T-helper 2 cell treated with Interferon-gamma antibody and Interleukin-4, amounts not matched to agents 100 ng/mL and 5 ng/mL, for 36 hours (primary cell): ENCODE measurements at regions not wholly inside any gene's neighbourhood (a gene's known extent, or its start where the extent isn't known, plus 50 kb on each side); places are given as distances from the start of the nearest gene placed in this dataset.

Experiments used
- intact Hi-C: fragments of 100-400 bp; cut with micrococcal nuclease; formaldehyde crosslinking; loops from one replicate; pipeline ENCODE4 v1.15.1; 2023

DNA sequence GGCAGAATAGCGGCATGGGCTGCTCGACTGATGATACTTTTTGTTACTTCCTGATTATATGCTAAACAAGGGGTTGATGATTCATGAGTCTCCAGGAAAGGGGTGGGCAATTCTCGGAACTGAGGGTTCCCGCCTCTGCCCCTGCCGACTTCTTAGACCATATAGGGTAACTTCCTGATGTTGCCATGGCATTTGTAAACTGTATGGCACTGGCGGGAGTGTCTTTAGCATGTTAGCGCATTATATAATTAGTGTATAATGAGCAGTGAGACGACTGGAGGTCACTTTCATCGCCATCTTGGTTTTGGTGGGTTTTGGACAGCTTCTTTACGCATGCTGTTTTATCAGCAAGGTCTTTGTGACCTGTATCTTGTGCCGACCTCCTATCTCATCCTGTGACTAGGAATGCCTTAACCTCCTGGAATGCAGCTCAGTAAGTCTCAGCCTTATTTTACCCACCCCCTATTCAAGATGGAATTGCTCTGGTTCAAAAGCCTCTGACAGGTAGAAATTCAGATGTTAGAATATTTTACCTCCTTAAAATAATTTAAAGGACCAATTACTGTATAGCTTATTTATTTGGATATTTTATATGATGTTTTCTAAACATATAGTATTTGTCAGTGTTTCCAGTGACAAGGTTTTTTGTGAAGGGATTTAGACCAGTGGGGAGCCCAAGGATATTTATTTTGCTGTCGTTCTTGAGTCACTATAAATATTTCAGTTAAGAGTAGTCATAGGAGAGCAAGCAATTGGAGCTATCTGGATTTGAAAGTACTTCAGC lies 90.1 kb upstream of the PIK3CG start:
- intact Hi-C loops, result no loop called here

DNA sequence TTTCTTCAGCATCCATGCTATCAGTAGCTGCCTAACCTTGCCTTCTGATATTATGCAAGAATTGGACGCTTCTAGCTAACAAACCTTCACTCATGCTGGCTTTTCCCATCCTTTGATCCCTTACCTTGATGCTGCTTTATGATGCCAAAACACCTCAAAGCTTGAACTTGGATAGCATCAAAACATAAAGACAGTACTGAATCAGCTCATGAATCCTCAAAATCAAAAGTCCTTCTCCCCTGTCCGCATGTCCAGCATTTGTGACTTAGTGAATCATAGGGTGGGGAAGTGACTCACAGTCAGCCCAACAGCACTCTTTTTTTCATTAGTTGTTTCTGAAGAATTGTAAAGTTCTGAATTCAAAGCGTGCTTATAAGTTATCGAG lies 89.5 kb upstream of the PIK3CG start:
- intact Hi-C loops, result no loop called here

DNA sequence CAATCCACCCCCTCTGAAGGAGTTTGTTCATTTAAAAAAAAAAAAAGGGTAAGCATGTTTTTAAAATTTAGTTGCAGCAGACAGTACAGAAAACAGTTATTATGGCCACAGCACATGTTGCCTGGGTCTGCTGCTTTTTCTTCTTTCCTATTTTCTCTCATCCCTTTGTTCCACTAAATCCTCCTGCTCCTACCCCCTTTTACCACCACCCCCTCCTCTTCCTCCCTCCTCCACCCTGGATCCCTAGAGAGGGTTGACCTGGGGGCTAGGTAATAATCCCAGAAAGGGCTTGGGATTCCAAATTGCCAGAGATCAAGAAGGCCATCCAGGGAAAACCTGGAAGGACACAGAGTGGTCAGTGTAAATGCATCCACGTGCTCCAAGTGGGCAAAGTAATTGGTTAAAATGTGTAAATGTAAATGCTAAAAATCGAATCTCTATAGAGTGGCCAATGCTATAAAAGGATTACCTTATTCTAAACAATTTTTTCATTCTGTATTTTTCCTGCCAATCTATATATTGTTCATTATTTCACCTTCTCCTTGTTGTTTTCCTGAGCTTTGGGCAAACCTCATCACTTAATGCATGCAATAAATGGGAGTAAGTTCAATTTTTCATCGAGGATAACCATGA lies 89.0 kb upstream of the PIK3CG start:
- intact Hi-C loops, result no loop called here

DNA sequence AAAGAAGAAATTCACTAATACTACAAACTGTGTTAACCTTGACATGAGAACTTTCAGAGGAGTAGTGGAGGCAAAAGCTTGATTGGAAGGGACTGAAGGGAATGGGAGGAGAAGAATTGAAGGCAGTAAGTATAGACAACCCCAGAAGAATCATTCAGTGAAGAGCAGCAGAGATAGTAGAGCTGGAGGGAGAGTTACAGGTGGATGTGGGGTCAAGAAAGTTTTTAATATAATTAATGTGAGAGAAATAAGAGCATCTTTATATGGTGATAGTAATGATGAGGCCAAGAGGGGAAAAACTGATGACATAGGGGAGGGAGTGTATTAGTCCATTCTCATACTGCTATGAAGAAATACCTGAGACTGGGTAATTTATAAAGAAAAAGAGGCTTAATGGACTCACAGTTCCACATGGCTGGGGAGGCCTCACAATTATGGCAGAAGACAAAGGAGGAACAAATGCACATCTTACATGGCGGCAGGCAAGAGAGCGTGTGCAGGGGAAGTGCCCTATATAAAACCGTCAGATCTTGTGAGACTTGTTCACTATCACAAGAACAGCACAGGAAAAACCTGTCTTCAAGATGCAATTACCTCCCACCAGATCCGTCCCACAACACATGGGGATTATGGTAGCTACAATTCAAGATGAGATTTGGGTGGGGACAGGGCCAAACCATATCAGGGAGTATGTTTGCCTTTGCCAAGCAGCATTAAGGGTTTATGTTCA lies 88.3 kb upstream of the PIK3CG start:
- intact Hi-C loops, result no loop called here

DNA sequence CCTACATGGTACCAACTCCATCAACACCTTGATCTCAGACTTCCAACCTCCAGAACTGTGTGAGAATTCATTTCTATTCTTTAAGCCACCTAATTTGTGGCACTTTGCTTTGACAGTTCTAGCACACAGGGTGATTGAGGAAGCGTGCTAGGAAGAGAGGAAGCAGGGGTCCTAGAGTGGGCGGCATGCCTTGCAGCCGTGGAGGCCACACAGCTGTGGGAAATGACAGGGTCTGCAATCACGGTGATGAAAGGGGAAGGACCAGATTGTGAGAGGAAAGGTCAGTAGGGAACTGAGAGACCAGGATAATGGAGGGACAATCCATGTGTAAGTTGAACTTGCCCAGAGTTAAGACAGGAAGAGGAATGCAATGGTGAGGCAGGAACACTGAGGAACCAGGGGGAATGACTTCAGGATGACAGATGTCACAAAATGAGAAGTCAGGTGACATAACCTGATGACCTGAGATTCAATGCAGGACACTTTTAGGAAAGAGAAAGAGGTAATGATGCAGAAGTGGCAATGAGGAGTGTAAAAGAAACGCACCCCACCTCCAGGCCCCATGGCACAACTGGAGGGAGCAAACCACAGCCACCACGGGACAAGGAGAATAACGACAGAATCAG lies 87.3 kb upstream of the PIK3CG start:
- intact Hi-C loops, result no loop called here

DNA sequence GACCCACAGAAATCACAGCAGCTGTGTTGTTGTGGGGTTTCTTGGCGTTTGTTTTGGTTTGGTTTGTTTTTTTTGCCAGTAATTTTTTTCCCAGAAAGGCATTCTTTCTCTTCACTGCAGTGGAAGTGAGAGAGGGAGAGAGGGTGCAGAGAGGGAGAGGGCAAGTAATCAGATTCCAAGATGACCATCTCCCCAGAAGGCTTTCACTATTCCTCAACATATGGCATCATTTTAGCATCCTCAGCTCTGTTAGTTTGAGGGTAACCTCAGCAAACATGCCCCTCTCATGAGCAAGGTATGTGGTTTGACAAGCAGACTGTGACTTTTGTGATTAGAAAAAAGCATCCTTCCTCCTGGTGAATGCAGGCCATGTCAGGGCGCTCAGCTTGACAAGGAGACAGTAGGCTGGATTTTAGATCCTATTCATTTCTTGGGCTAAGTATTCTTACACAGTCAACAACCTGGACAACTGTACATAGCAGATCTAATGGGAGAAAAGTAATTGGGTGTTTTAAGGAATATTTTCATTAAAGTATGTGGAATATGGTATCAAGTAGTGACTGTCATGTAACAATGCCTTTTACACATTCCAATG lies 86.3 kb upstream of the PIK3CG start:
- intact Hi-C loops, result no loop called here

DNA sequence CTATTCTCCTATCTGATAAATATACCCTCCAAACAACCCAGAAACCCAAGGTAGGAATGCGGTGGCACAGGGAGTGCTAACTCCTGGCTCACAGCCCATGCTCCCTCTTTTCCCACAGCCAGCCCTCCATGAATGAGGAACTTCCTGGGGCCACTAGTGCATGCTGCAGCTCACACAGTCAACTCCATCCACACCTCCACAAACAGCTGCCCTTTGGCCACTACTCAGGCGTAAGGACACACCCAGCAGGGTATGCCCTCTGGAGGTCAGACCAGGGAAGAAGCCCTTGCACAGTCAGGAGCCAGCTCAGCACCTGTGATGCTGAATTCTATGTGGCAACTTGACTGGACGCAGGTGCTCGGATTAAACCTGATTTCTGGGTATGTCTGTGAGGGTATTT lies 85.2 kb upstream of the PIK3CG start:
- intact Hi-C loops, result no loop called here

DNA sequence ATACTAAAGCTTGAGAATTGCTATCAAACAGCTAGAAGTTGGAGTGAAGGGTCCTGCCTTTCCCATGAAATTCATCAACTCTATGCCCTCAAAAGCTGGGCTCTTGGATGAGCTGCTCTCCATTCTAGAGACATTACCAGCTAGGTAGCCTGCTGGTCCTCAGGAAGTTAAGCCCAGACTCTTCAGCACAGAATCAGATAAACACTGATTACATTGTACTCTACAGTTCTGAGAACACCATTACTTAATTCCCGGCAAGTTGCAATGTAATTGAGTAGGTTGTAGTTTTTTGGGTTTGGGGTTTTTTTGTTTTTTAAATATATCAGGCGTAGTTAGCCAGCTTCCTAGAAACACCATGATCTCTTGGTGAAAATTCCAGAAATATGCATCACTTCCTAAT lies 84.1 kb upstream of the PIK3CG start:
- intact Hi-C loops, result no loop called here

DNA sequence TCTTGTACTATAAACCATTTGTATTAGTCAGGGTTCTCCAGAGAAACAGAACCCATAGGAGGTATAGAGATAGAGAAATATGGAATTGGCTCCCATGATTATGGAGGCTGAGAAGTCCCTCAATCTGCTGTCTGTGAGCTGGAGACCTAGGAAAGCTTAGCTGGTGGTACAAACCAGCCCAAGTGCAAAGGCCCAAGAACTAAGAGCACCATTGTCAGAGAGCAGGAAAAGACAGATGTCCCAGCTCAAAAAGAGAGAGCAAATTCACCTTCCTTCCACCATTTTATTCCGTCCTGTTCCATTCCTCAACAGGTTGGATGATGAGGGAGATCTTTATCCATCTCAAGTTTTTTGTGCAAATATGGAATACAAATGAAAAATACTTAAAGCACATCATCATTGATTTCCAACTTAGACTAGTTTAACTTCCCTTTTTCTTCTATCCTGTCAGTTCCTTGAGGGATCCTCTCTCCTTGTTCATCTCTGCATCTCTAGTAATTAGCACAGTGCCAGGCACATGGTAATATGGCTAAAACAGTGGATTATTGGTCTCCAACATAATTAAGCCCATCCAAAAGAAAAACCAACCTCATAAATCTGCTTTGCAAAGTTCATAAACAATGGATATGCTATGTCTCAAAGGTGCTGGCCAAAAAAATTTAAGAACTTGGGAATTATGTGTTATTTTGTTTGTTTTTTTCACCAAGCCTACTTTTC lies 83.1 kb upstream of the PIK3CG start:
- intact Hi-C loops, result no loop called here

DNA sequence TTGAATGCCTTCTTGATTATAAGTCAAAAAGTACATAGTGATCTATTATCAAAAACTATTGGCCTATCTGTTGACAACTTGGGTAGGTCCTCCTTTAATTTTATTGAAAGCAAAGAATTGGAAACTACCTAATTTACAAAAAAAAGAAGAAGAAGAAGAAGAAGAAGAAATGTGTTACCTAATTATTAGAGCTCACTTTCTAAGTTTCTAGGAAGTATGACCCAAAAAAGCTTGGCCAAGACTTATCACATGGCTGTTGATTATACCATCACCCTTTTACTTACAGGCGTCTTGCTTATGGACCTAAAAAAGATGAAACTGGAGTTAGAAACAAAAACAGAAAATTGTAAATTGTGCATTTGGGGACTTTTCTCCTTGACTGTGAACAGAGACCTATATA lies 81.8 kb upstream of the PIK3CG start:
- intact Hi-C loops, result no loop called here

DNA sequence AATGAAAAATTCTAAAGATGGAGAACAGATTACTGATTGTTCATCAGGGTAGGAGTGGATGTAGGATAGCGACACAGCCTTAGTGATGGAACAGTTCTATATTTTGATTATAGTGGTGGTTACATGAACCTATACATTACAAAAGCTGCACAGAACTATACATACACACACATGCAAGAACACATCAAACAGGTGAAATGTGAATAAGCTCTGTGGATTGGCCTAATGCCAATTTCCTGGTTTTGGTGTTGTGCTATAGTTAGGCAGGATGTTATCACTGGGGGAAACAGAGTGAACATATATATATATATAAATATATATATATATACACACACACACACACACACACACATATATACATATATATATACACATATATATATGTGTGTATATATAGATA lies 76.4 kb upstream of the PIK3CG start:
- intact Hi-C loops, result no loop called here

DNA sequence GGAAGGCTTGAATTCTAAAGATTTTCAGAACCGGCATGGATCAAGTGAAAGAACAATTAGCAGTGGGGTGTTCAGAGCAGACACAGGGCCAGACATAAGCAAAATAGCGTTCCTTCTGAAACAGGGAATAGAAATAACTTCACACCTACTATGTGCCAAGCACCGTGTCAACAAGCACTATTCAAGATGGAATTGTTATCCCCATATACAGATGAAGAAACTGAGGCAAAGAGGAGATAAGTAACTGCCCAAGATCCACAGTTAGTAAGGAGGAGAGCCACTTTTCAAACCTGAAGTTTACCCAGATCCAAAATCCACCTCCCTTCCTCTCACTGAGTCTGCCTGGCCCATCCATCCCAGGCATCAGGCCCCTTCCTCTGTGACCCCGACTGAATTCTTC lies 73.6 kb upstream of the PIK3CG start:
- intact Hi-C loops, result loop anchor here (5.0 kb wide), 1 partner anchor 76 kb away; the partner anchor contains the start of gene PIK3CG

DNA sequence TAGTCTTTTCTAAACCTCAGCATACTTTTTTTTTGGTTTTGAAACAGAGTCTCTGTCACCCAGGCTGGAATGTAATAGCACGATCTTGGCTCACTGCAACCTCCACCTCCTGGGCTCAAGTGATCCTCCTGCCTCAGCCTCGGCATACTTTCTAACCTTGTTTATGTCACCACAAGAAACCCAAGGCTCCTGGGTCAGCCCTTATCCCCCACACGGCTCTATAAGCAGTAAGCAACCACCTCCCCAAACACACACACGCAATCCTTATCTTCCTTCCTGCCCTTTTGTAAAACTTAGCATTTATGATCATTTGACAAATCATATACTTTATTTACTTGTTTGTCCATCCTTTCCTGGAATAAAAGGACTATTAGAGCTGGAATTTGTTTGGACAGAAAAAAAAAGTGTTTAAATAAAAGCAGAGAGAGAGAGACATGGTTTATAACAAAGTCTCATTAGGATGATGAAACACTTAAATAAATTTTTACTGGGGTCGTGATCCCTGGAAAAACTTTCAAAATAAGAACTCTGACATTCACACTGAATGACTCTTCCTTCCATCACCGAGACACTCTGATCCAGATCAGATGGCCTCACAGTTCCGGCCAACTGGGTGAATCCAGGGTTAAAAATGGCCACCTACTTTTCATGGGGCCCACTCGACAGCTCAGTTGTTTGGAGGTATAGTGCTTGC lies 72.7 kb upstream of the PIK3CG start:
- intact Hi-C loops, result loop anchor here (5.0 kb wide), 1 partner anchor 75 kb away; the partner anchor contains the start of gene PIK3CG

DNA sequence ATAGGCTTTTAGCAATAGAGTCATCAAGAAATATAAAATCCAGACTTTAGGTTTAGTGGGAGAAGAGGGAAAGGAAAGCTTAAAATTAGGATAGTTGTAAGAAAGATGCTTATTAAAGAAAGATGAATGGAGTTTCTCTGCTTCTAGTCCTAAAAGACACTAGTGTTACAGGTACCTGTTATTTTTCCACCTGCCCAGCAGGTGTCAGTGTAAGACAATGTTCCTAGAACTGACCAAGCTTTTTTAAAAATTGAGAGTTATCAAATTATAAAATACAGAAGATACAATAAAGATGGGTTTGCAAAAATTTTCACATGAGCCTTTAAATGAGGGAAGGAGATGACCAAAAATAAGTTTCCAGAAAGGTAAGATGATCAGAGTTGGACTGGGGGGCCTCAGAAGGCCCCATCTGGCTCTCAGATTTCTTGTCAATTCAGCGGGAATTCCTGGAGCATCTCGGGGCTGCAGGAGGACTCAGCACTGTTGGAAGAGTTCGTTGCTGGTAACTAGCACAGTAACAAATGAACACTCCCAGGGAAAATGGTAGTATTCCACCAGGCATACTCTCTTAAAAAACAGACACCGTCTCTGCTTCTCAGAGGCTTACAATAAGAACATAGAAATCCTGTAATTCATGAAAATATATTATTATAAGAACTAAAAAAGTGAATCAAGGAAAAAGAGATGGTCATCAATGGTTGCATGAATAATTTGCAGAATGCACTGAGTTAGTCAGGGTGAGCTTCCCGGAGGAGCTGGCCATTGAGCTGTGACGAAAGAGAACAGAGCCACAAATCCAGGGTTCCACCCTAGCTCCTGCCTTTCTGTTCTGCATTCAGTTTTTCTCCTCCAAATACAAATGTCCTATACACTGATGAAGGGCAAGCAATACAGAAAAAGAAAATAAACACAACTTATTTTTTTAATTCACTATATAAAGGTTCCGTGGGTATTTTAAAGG lies 71.8 kb upstream of the PIK3CG start:
- intact Hi-C loops, result loop anchor here (1.0 to 5.0 kb wide), 2 partner anchors 74 to 357 kb away; partner anchors contain the start of gene PIK3CG

DNA sequence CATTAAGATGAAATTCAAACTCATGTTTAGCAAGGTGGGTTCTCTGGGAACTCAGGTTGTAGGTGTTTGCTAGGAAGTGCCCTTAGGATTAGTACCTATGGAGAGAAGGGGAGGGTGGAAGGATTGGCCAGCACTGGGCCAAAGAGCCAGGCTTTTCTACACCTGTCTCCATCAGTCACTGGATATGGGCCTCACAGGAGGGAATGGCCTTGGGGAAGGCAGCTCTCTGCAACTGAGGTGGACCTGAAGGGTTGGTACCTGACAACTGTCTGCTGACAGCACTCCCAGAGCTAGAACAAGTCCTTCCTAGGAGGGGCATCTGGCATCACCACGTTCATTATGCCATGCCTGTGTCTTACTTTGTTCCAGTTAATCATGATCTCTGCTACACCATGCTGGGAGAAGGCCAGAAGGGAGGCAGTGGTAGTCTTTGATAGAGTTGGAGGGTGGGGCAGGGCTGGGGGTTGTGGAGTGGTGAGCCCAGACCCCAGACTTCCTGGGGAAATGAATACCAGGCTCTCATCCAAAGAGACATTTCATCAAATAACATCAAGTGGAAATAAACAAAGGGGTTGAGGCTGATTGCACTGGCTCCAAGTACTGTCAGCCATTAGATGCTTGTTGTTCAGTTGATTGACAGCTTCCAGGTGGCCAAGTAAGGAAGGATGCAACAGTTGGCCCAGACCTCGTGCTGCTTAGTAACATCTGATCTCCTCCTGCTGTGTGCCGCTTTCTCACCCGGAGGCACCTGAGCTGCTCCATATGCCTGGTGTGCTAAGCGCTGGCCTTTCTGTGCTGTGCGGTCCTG lies 70.6 kb upstream of the PIK3CG start:
- intact Hi-C loops, result loop anchor here (5.0 kb wide), 1 partner anchor 73 kb away; the partner anchor contains the start of gene PIK3CG

DNA sequence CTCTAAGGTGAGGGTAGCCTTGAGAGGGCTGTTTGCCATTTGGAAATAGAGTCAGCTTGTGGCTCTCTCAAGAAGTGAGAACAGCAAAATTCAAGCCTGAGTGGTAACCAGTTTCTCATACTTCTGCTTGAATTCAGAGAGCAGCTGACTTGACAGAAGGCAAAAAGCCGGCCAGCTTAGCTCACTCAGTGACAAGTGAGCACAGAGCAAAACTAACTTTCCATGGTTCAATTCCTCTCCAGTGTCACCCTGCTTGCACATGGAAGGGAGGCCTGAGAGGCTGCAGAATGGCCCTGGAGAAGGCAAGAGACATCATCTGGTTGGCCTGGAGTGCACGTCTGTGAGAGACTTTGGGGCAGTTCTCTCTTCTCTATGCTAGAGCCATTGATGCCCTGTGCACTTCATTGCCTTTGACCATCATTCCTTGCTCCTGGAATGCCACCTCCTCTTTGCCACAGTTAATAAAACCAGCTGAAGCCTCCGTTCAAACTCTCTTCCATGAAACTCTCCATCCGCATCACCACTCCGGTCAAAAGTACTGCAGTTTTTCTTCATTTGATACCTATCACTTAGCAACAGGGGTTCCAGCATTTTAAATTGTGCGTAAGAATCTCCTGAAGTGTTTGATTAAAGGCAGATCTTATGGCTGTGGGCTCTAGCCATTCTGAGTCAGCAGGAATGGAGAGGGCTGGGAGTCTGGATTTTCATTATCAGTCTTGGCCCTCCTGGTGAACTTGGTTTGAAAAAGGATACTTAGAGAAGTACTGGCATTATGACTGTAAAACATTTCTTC lies 69.8 kb upstream of the PIK3CG start:
- intact Hi-C loops, result no loop called here

DNA sequence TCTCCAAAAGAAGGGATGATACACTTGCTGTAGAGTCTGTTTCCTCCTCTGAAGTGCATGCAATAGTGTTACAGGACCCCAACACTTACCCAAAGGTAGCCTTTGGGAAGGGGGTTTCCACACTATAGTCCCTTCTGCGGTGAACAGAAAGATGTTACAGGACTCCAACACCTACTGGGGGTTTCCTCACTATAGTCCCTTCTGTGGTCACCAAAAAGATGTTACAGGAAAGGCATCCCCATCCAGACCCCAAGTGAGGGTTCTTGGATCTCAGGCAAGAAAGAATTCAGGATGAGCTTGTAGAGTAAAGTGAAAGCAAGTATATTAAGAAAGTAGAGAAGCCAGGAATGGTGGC lies 69.2 kb upstream of the PIK3CG start:
- intact Hi-C loops, result no loop called here
